GM18868 (cell line): ENCODE measurements at regions not wholly inside any gene's neighbourhood (a gene's known extent, or its start where the extent isn't known, plus 50 kb on each side); places are given as distances from the start of the nearest gene placed in this dataset.

Experiments
- ATAC-seq: cut with Tn5 transposase; IDR thresholded peaks from one replicate; pipeline ENCODE4 v1.9.1; 2021; ENCODE audit warnings: mild to moderate bottlenecking, moderate library complexity; ENCODE audit not compliant: unreplicated experiment

GRCh38 chrX:38886112-38886511 is 84.9 kb downstream of the MID1IP1 start:
- no peak for ATAC-seq

GRCh38 chrX:38887222-38887621 is 86.0 kb downstream of the MID1IP1 start:
- no peak for ATAC-seq

GRCh38 chrX:38890326-38890725 is 89.1 kb downstream of the MID1IP1 start:
- no peak for ATAC-seq

- ATAC-seq: no peak
Measured at GRCh38 chrX:38890963-38891362, 89.7 kb downstream of the MID1IP1 start.

- peak; percentile 98 for ATAC-seq
Measured at GRCh38 chrX:38891641-38892413, 90.6 kb downstream of the MID1IP1 start.

- ATAC-seq: no peak
Measured at GRCh38 chrX:38893441-38893840, 92.2 kb downstream of the MID1IP1 start.

- ATAC-seq: no peak
Measured at GRCh38 chrX:38895775-38896174, 94.5 kb downstream of the MID1IP1 start.

- no peak for ATAC-seq
Measured at GRCh38 chrX:38896724-38897298, 95.6 kb downstream of the MID1IP1 start.

GRCh38 chrX:38898261-38898660 is 97.0 kb downstream of the MID1IP1 start:
- no peak for ATAC-seq

- no peak for ATAC-seq
Measured at GRCh38 chrX:38899650-38900049, 98.4 kb downstream of the MID1IP1 start.

- no peak for ATAC-seq
Measured at GRCh38 chrX:38900719-38901118, 99.5 kb downstream of the MID1IP1 start.

GRCh38 chrX:38902972-38903492 is 101.8 kb downstream of the MID1IP1 start:
- no peak for ATAC-seq

- no peak for ATAC-seq
Measured at GRCh38 chrX:38916801-38917200, 115.5 kb downstream of the MID1IP1 start.

- ATAC-seq: no peak
Measured at GRCh38 chrX:38917954-38918353, 116.7 kb downstream of the MID1IP1 start.

- no peak for ATAC-seq
Measured at GRCh38 chrX:38919202-38919601, 117.9 kb downstream of the MID1IP1 start.

GRCh38 chrX:38919853-38920528 is 118.7 kb downstream of the MID1IP1 start:
- no peak for ATAC-seq

- ATAC-seq: peak; percentile 64
Measured at GRCh38 chrX:38923451-38923969, 122.3 kb downstream of the MID1IP1 start.

GRCh38 chrX:38927592-38927991 is 126.3 kb downstream of the MID1IP1 start:
- no peak for ATAC-seq

GRCh38 chrX:38929966-38930421 is 128.7 kb downstream of the MID1IP1 start:
- ATAC-seq: no peak

- ATAC-seq: no peak
Measured at GRCh38 chrX:38930474-38930873, 129.2 kb downstream of the MID1IP1 start.

GRCh38 chrX:38935561-38935960 is 134.3 kb downstream of the MID1IP1 start:
- peak; percentile 87 for ATAC-seq
